ENCODE measurements at regions not wholly inside any gene's neighbourhood (a gene's known extent, or its start where the extent isn't known, plus 50 kb on each side); places are given as distances from the start of the nearest gene placed in this dataset.

DNA sequence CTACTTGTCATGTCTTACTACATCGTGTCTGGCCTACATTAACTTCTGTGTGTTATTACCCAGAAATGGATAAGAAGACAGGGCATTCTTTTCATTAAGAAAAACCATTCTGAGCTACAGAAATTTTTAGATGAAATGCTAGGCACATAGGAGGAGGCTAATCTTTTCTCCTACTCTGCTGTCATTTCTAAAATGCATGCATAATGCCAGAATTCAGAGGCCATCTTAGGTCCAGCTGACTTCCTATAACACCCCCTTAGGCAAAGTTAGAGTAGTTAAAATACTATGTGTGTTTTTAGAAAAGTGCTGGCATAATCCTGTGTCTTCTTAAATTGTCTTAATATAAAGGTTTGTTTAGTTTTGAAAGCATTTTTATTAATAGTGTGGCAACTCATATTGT lies 352.6 kb downstream of the CSNK1G3 start:
- no peaks in the 10 kb centered on the region for H3K36me3 ChIP-seq (ENCODE audit: control insufficient read depth, insufficient read depth, low read length)
- WGBS, 2 experiments (ENCODE audit: insufficient coverage in 2 of 2), result 100% methylated on average over 1 of the region's 1 CpG; no CpG with 5 or more reads in 1 of the 2 experiments
- H3K4me3 ChIP-seq (ENCODE audit: extremely low read depth, insufficient read depth, low read length, poor library complexity, severe bottlenecking), result no peak overlapping the region
- no peaks in the 10 kb centered on the region for H3K4me1 ChIP-seq (ENCODE audit: control insufficient read depth, insufficient read depth, low read length, poor library complexity, severe bottlenecking)
- no peak overlapping the region for H3K27ac ChIP-seq (ENCODE audit: low read depth, low read length, severe bottlenecking)
- no peaks in the 10 kb centered on the region for H3K9me3 ChIP-seq (ENCODE audit: control insufficient read depth, low read length)

DNA sequence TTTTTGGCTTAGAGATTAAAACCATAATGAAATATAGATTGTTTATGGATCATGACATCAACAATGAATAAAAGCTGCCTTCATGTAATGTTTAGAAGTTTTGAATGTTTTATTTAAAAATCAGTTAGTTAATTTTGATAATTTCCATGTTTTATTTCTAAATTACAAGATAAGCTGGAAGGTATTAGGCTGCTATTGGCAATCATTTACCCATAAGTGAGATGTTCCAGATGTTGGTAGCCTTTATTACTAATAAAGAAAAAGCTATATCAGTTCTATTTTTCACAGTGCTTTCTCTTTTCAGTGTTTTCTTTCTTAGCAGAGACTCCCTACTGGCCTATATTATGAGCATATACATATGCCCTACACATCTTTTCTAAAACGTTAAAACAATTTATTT lies 347.0 kb downstream of the CSNK1G3 start:
- WGBS, 2 experiments (ENCODE audit: insufficient coverage in 2 of 2), result 100% methylated on average over 1 of the region's 1 CpG; no CpG with 5 or more reads in 1 of the 2 experiments
- Histone ChIP-seq H3K27ac (ENCODE audit: low read depth, low read length, severe bottlenecking) (no peak overlapping the region), H3K4me3 (ENCODE audit: extremely low read depth, insufficient read depth, low read length, poor library complexity, severe bottlenecking) (no peak overlapping the region), H3K4me1 (ENCODE audit: control insufficient read depth, insufficient read depth, low read length, poor library complexity, severe bottlenecking) (no peaks in the 10 kb centered on the region), H3K36me3 (ENCODE audit: control insufficient read depth, insufficient read depth, low read length) (no peaks in the 10 kb centered on the region), H3K9me3 (ENCODE audit: control insufficient read depth, low read length) (no peaks in the 10 kb centered on the region)

DNA sequence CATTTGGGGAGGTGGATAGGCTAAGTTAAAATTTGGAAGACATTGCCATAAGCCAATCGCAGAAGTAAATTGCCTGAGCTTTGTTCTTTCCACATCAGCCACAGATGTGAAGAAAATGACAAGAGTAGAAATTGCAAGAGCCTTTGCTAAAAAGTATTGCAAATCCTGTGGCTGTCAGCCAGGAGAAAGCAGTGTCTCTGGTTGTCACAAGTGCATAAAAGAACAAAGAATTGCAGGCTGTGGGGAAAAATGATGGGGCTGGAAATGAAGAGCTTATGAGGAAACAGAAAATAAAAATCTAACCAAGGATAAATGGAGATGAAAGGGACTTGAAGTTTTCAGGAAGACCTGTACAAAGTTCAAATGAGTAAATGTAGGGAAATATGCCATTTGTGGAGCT lies 344.8 kb downstream of the CSNK1G3 start:
- Histone ChIP-seq H3K9me3 (ENCODE audit: control insufficient read depth, low read length) (no peaks in the 10 kb centered on the region), H3K4me1 (ENCODE audit: control insufficient read depth, insufficient read depth, low read length, poor library complexity, severe bottlenecking) (no peaks in the 10 kb centered on the region), H3K4me3 (ENCODE audit: extremely low read depth, insufficient read depth, low read length, poor library complexity, severe bottlenecking) (no peak overlapping the region), H3K36me3 (ENCODE audit: control insufficient read depth, insufficient read depth, low read length) (no peaks in the 10 kb centered on the region), H3K27ac (ENCODE audit: low read depth, low read length, severe bottlenecking) (no peak overlapping the region)
- 100% methylated on average over 1 of the region's 1 CpG for WGBS, 2 experiments (ENCODE audit: insufficient coverage in 2 of 2)

DNA sequence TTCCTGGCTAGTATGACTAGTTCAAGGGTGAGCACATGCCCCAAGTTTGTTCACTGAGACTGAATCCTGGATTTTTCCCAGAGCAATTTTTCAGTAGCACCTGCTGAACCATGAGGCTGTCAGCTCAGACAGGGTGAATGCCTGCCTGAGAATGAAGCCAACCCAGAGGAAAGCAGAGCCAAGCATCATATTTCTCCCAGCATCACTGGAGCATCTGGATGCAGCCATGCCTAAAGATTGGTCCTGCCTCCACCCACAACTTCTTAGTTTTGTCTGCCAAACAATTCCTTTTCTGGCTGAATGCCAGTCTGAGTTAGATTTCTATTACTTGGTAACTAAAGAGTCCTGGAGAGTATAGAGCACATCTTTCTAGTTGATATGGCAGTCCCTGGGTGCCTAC lies 343.6 kb downstream of the CSNK1G3 start:
- no peaks in the 10 kb centered on the region for H3K36me3 ChIP-seq (ENCODE audit: control insufficient read depth, insufficient read depth, low read length)
- no peak overlapping the region for H3K27ac ChIP-seq (ENCODE audit: low read depth, low read length, severe bottlenecking)
- H3K4me1 ChIP-seq (ENCODE audit: control insufficient read depth, insufficient read depth, low read length, poor library complexity, severe bottlenecking), result no peaks in the 10 kb centered on the region
- no peak overlapping the region for H3K4me3 ChIP-seq (ENCODE audit: extremely low read depth, insufficient read depth, low read length, poor library complexity, severe bottlenecking)
- no peaks in the 10 kb centered on the region for H3K9me3 ChIP-seq (ENCODE audit: control insufficient read depth, low read length)

DNA sequence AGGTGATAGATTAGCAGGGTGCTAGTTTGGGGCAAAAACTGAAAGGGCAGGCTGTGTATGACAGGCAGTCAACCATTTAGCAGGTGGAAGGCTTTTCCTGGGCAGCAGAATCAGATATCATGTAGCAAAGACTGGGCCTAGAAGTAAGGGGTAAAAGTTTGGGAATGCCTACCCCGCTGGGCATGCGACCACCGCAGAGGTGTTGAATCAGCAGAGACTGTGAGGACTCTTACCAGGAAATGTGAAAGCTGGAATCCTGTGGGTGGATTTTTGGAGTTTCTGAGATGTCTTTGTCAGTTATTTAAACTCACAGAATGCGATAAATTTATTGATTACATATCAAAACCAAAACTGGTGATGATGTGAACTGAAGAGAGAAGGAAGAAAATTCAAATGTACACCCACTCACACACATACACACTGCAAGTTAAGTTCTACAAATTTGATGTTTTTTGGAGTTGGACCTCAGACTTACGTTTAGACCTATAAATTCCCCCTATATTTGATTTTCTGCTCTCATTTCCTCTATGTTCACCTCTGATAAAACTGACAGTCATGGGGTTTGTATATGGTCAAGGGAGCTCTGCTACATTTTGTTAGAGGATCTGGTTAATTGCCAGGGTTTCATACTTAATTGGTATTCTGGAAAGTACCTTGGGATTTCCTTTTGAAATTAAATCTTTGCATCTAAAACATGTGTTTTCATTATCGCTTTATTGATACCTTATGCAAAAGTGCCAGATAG lies 333.6 kb downstream of the CSNK1G3 start:
- Histone ChIP-seq H3K4me3 (ENCODE audit: extremely low read depth, insufficient read depth, low read length, poor library complexity, severe bottlenecking) (no peak overlapping the region), H3K4me1 (ENCODE audit: control insufficient read depth, insufficient read depth, low read length, poor library complexity, severe bottlenecking) (no peaks in the 10 kb centered on the region), H3K27ac (ENCODE audit: low read depth, low read length, severe bottlenecking) (peak overlapping the region; percentile 50), H3K36me3 (ENCODE audit: control insufficient read depth, insufficient read depth, low read length) (no peaks in the 10 kb centered on the region), H3K9me3 (ENCODE audit: control insufficient read depth, low read length) (no peaks in the 10 kb centered on the region)
- 82 to 100% methylated on average over 3 of the region's 6 CpGs for WGBS, 2 experiments (ENCODE audit: insufficient coverage in 2 of 2)

DNA sequence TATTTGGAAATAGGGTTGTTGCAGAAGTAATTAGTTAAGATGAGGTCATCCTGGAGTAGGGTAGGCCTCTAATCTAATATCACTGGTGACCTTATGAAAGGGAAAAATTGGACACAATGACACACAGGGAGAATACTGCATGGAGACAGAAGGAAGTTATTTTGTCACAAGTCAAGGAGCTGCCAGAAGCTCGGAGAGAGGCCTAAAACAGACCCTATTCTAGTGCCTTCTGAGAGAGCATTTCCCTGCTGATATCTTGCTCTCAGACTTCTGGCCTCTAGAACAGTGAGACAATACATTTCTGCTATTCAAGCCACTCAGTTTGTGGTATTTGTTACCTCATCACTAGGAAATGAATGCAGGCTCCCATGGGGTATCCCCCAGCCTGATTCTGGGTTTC lies 332.9 kb downstream of the CSNK1G3 start:
- Histone ChIP-seq H3K4me3 (ENCODE audit: extremely low read depth, insufficient read depth, low read length, poor library complexity, severe bottlenecking) (no peak overlapping the region), H3K36me3 (ENCODE audit: control insufficient read depth, insufficient read depth, low read length) (no peaks in the 10 kb centered on the region), H3K9me3 (ENCODE audit: control insufficient read depth, low read length) (no peaks in the 10 kb centered on the region), H3K27ac (ENCODE audit: low read depth, low read length, severe bottlenecking) (peak overlapping the region; percentile 50), H3K4me1 (ENCODE audit: control insufficient read depth, insufficient read depth, low read length, poor library complexity, severe bottlenecking) (no peaks in the 10 kb centered on the region)
- 78 to 90% methylated on average over 1 of the region's 1 CpG for WGBS, 2 experiments (ENCODE audit: insufficient coverage in 2 of 2)

DNA sequence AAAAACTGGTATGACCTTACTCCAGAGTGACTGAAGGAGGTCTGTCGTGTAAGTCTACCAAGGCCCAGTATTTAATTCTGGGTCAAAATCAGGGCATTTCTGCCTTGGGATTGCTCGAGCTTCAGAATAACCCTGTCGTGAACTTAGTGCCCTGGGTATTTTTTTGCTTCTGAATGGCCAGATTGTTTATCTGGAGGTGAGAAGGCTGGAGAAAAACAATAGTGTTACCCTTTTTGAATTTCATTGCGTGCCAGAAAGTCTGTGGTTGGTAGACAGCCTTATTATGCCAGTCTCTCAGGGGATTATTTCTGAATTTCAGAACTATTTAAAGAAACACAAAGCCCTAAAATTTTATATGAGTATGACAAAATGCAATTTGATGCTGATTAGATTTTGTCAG lies 323.4 kb downstream of the CSNK1G3 start:
- 66 to 71% methylated on average over 2 to 3 of the region's 4 CpGs for WGBS, 2 experiments (ENCODE audit: insufficient coverage in 2 of 2)

DNA sequence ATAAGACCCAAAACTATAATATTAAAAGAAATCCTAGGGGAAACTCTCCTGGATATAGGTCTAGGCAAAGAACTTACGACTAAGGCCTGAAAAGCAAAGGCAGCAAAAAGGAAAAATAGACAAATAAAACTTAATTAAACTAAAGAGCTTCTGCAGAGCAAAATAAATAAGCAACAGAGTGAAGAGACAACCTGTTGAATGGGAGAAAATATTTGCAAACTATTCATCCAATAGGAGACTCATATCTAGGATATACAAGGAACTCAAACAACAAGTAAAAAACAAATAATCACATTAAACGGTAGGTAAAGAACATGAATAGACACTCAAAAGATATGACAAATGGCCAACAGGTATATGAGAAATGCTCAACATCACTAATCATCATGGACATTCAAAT lies 318.6 kb downstream of the CSNK1G3 start:
- Histone ChIP-seq H3K4me3 (ENCODE audit: extremely low read depth, insufficient read depth, low read length, poor library complexity, severe bottlenecking) (no peak overlapping the region), H3K4me1 (ENCODE audit: control insufficient read depth, insufficient read depth, low read length, poor library complexity, severe bottlenecking) (no peaks in the 10 kb centered on the region), H3K9me3 (ENCODE audit: control insufficient read depth, low read length) (no peaks in the 10 kb centered on the region), H3K27ac (ENCODE audit: low read depth, low read length, severe bottlenecking) (no peak overlapping the region), H3K36me3 (ENCODE audit: control insufficient read depth, insufficient read depth, low read length) (no peaks in the 10 kb centered on the region)
- WGBS, 2 experiments (ENCODE audit: insufficient coverage in 2 of 2), result 100% methylated on average over 1 of the region's 2 CpGs; no CpG with 5 or more reads in 1 of the 2 experiments

More for the DNA sequence above, 323.4 kb downstream of the CSNK1G3 start:
- H3K4me1 ChIP-seq (ENCODE audit: control insufficient read depth, insufficient read depth, low read length, poor library complexity, severe bottlenecking), result no peaks in the 10 kb centered on the region
- H3K27ac ChIP-seq (ENCODE audit: low read depth, low read length, severe bottlenecking), result no peak overlapping the region
- H3K9me3 ChIP-seq (ENCODE audit: control insufficient read depth, low read length), result no peaks in the 10 kb centered on the region
- no peak overlapping the region for H3K4me3 ChIP-seq (ENCODE audit: extremely low read depth, insufficient read depth, low read length, poor library complexity, severe bottlenecking)
- no peaks in the 10 kb centered on the region for H3K36me3 ChIP-seq (ENCODE audit: control insufficient read depth, insufficient read depth, low read length)

DNA sequence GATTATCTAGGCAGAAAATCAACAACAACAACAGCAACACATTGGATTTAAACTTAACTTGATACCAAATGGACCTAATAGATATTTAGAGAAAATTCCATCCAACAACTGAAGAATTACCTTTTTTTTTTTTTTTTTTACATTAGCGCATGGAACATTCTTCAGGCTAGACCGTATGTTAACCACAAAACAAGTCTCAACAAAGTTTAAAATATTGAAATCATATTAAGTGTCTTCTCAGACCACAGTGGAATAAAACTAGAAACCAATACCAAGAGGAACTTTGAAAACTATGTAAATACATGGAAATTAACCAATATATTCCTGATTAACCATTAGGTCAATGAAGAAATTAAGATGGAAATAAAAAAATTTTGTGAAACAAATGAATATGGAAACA lies 315.8 kb downstream of the CSNK1G3 start:
- no CpG with 5 or more reads among the region's 2 CpGs for WGBS, 2 experiments (ENCODE audit: insufficient coverage in 2 of 2)
- no peaks in the 10 kb centered on the region for H3K36me3 ChIP-seq (ENCODE audit: control insufficient read depth, insufficient read depth, low read length)
- no peak overlapping the region for H3K27ac ChIP-seq (ENCODE audit: low read depth, low read length, severe bottlenecking)
- H3K4me3 ChIP-seq (ENCODE audit: extremely low read depth, insufficient read depth, low read length, poor library complexity, severe bottlenecking), result no peak overlapping the region
- H3K9me3 ChIP-seq (ENCODE audit: control insufficient read depth, low read length), result no peaks in the 10 kb centered on the region
- no peaks in the 10 kb centered on the region for H3K4me1 ChIP-seq (ENCODE audit: control insufficient read depth, insufficient read depth, low read length, poor library complexity, severe bottlenecking)

DNA sequence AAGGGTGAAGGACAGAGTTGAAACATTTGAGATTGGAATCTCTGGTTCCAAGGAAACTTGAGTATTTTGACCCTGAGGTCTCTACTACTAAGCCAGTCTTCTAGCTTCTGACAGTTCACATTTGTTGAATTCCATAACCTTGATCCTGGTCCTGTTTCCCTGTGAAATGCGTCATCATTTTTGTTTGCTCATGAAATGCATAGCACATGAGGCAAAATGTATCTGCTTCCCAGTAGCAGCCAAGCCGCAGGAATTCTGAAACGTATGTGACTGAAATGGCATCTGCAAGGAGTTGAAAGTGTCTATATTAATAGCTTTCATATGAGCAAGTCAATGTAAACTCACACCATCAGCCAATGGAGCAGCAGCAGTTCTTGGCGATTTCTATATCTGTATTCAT lies 307.9 kb downstream of the CSNK1G3 start:
- no peak overlapping the region for H3K4me3 ChIP-seq (ENCODE audit: extremely low read depth, insufficient read depth, low read length, poor library complexity, severe bottlenecking)
- H3K4me1 ChIP-seq (ENCODE audit: control insufficient read depth, insufficient read depth, low read length, poor library complexity, severe bottlenecking), result peaks cover 4% of the 10 kb centered on the region
- H3K9me3 ChIP-seq (ENCODE audit: control insufficient read depth, low read length), result no peaks in the 10 kb centered on the region
- 90 to 94% methylated on average over 2 to 4 of the region's 4 CpGs for WGBS, 2 experiments (ENCODE audit: insufficient coverage in 2 of 2)
- no peak overlapping the region for H3K27ac ChIP-seq (ENCODE audit: low read depth, low read length, severe bottlenecking)
- H3K36me3 ChIP-seq (ENCODE audit: control insufficient read depth, insufficient read depth, low read length), result no peaks in the 10 kb centered on the region

DNA sequence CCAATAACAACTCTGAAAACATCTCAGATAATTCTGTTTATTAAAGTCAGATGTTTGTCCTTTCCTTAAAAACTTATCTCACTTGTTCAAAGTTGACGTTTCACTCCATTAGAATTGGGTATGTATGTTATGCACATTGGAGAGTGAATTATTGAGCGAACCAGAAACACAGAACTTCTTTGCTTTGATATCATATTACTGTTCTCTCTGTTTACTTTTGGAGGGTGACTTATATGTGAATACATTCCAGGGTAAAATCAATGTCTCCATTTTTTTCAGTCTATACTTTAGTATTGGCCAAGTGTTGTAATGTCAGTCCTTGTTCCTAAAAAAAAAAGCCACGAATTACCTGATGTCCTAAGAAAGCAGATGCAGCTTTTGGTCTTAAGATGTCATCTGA lies 307.4 kb downstream of the CSNK1G3 start:
- Histone ChIP-seq H3K27ac (ENCODE audit: low read depth, low read length, severe bottlenecking) (no peak overlapping the region), H3K9me3 (ENCODE audit: control insufficient read depth, low read length) (no peaks in the 10 kb centered on the region), H3K4me3 (ENCODE audit: extremely low read depth, insufficient read depth, low read length, poor library complexity, severe bottlenecking) (no peak overlapping the region), H3K4me1 (ENCODE audit: control insufficient read depth, insufficient read depth, low read length, poor library complexity, severe bottlenecking) (peaks cover 8% of the 10 kb centered on the region), H3K36me3 (ENCODE audit: control insufficient read depth, insufficient read depth, low read length) (no peaks in the 10 kb centered on the region)
- WGBS, 2 experiments (ENCODE audit: insufficient coverage in 2 of 2), result 75% methylated on average over 1 of the region's 3 CpGs; no CpG with 5 or more reads in 1 of the 2 experiments
